ENCODE measurements at regions not wholly inside any gene's neighbourhood (a gene's known extent, or its start where the extent isn't known, plus 50 kb on each side); places are given as distances from the start of the nearest gene placed in this dataset.

Small RNA genes lying in the stretch of these regions (small RNA-seq; reads per million reads assigned to genes)
- 0 reads per million in 4 donors for gene RF00026

All from stomach (tissue), 4 donors.